Glutamatergic neuron (in vitro differentiated cells): ENCODE measurements at regions not wholly inside any gene's neighbourhood (a gene's known extent, or its start where the extent isn't known, plus 50 kb on each side); places are given as distances from the start of the nearest gene placed in this dataset.
"Not testable (repeated sequence)": the region's sequence is repeated elsewhere in the genome, so short reads cannot be mapped to it uniquely, and the experiment has no call there.

Experiments
- DNase-seq: peaks from one replicate; pipeline ENCODE4 v3.0.0; 2022
- H3K27ac Mint-ChIP-seq: one replicate; pipeline ENCODE4 v1.8.0; 2020; ENCODE audit warnings: mild to moderate bottlenecking, mixed read lengths, inconsistent platforms; ENCODE audit not compliant: unreplicated experiment
- H3K27me3 Mint-ChIP-seq: one replicate; pipeline ENCODE4 v1.8.0; 2020; ENCODE audit warnings: mild to moderate bottlenecking, moderate library complexity, mixed read lengths, inconsistent platforms; ENCODE audit not compliant: unreplicated experiment
- H3K36me3 Mint-ChIP-seq: one replicate; pipeline ENCODE4 v1.8.0; 2020; ENCODE audit warnings: mild to moderate bottlenecking, mixed read lengths, inconsistent platforms; ENCODE audit not compliant: unreplicated experiment
- H3K4me1 Mint-ChIP-seq: one replicate; pipeline ENCODE4 v1.8.0; 2020; ENCODE audit warnings: mild to moderate bottlenecking, low read depth, mixed read lengths, inconsistent platforms; ENCODE audit not compliant: unreplicated experiment
- H3K4me3 Mint-ChIP-seq: one replicate; pipeline ENCODE4 v1.8.0; 2020; ENCODE audit warnings: mild to moderate bottlenecking, mixed read lengths, inconsistent platforms; ENCODE audit not compliant: unreplicated experiment
- H3K9me3 Mint-ChIP-seq: one replicate; pipeline ENCODE4 v1.8.0; 2020; ENCODE audit warnings: mild to moderate bottlenecking, moderate library complexity, mixed read lengths, inconsistent platforms; ENCODE audit not compliant: unreplicated experiment
- TF ChIP-seq, protein P1 (sequence below): fragments of 200-600 bp; sonication (generic); IDR thresholded peaks from one replicate; pipeline ENCODE4 v1.5.0; 2021; ENCODE audit not compliant: partially characterized antibody, unreplicated experiment

DNA sequence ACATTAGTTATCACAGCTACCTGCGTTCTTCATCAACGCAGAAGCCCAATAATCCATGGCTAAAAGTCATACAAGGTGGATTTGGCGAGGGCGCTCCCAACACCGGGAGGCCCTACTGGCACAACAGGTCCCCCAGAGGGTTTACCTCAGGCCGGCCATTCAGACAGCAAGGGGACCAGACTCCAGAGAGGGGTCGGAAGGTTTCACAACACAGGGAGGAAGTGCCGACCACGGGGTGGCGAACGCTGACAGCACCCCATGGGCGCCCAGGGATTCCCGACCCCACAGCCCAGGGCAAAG, 1515.9 kb upstream of the DEFB115 start:
- H3K4me3 Mint-ChIP-seq, result no peak overlapping the region
- no peak for DNase-seq
- H3K36me3 Mint-ChIP-seq, result no peaks in the 10 kb centered on the region
- peaks cover 4% of the 10 kb centered on the region for H3K27me3 Mint-ChIP-seq
- TF ChIP-seq, protein P1, sequence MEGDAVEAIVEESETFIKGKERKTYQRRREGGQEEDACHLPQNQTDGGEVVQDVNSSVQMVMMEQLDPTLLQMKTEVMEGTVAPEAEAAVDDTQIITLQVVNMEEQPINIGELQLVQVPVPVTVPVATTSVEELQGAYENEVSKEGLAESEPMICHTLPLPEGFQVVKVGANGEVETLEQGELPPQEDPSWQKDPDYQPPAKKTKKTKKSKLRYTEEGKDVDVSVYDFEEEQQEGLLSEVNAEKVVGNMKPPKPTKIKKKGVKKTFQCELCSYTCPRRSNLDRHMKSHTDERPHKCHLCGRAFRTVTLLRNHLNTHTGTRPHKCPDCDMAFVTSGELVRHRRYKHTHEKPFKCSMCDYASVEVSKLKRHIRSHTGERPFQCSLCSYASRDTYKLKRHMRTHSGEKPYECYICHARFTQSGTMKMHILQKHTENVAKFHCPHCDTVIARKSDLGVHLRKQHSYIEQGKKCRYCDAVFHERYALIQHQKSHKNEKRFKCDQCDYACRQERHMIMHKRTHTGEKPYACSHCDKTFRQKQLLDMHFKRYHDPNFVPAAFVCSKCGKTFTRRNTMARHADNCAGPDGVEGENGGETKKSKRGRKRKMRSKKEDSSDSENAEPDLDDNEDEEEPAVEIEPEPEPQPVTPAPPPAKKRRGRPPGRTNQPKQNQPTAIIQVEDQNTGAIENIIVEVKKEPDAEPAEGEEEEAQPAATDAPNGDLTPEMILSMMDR, result no peak
- peaks cover 19% of the 10 kb centered on the region for H3K9me3 Mint-ChIP-seq
- no peaks in the 10 kb centered on the region for H3K4me1 Mint-ChIP-seq
- H3K27ac Mint-ChIP-seq, result no peak overlapping the region

DNA sequence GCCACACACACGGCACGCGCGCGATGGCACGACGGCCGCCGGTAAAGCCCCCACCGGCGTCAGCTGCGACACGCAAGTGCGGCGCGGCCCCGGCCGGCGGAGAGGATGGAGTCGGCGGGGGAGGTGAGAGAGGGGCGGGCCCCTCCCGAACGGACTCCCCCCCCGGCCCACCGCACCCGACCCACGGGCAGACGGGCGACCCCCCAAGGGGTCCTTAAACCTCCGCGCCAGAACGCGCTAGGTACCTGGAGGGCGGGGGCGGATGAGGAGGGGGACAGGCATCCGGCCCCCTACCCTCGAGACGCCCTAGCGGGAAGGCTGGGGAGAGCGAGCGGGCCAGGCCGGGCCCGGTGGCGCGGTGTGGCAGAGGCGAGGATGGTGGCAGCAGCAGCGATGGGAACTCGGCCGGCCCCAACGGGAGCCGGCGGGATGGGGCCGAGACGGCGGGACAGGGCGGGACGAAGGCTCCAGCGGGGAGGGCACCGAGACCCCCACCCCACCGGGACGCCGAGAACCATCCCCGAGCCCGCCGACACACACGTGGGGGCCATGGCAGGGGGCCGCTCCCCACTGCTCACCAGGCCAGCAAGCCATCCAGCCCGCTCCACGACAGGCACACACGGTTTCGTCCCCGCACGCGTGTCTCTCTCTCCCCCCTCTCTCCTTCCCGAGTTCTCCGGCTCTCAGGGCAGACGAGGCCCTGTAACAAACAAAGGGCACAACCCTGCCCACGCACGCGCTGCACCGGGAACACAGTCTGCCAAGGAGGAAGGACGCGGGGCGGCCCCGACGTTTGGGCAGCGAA, 1515.4 kb upstream of the DEFB115 start:
- H3K36me3 Mint-ChIP-seq, result no peaks in the 10 kb centered on the region
- TF ChIP-seq, protein P1, result no peak
- no peaks in the 10 kb centered on the region for H3K4me1 Mint-ChIP-seq
- peaks cover 4% of the 10 kb centered on the region for H3K27me3 Mint-ChIP-seq
- no peak for DNase-seq
- H3K4me3 Mint-ChIP-seq, result no peak overlapping the region
- peaks cover 19% of the 10 kb centered on the region for H3K9me3 Mint-ChIP-seq
- no peak overlapping the region for H3K27ac Mint-ChIP-seq

DNA sequence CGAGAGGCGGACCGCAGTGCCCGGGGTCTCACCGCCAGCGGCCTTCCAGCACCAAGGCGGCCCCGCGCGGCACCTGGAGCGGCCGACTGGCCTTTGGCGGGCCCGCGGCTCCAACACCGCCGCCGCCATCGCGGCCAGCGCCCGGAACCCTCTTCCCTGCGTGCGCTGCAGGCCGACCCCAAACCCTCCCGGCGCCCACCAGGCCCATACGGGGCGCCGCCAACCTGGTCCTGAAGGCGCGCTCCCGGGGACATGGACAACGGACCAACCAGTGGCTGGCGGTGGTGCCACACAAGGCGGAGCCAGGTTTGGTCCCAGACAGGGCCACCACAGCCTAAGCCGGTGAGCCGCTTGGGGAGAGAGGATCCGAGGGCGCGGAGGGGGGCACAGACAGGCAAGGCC, 1514.8 kb upstream of the DEFB115 start:
- DNase-seq, result no peak
- H3K9me3 Mint-ChIP-seq, result peaks cover 20% of the 10 kb centered on the region

DNA sequence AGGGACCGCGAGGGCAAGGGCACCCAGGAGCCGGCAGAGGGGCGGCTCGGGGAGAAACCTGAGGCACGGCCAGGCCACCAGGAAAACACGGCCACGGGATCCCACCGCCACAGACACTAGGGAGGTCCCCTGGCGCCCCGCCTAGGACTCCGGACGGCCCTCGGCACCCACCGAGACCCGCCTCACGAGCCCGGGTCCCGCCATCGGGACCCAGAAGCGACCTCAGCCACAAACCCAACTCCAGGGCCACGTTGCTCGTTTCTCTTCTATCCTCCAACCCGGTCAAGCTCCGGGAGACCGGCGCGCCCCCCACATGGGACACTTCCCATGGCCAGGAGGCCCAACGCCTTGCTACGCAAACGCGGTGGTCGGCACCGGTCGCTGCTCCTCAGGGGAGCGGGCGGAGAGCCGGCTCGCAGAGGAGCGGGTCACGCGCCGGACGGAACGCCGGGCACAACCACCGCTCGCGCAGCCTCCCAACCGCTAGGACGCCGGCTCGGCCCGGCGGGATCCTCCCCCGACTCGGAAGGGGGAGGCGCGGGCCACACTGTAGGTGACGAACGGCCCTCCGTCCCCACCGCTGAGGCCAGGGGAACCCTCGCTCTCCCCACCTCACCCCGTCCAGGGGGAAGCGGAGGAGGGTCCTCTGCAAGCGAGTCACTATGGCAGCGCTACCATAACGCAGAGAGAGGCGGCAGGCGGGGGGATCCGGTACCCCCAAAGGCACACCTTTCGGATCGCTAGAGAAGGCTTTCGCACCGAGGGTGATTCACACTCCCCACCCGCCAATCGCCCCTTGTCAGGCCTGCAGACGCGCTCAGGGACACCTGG, 1514.1 kb upstream of the DEFB115 start:
- TF ChIP-seq, protein P1, result no peak
- Mint-ChIP-seq H3K4me3 (no peak overlapping the region), H3K27me3 (peaks cover 4% of the 10 kb centered on the region), H3K36me3 (no peaks in the 10 kb centered on the region), H3K4me1 (no peaks in the 10 kb centered on the region), H3K9me3 (peaks cover 17% of the 10 kb centered on the region), H3K27ac (no peak overlapping the region)
- DNase-seq, result no peak

More for the DNA sequence above, 1514.8 kb upstream of the DEFB115 start:
- no peak overlapping the region for H3K27ac Mint-ChIP-seq
- TF ChIP-seq, protein P1, result no peak
- no peaks in the 10 kb centered on the region for H3K4me1 Mint-ChIP-seq
- H3K27me3 Mint-ChIP-seq, result peaks cover 4% of the 10 kb centered on the region
- no peak overlapping the region for H3K4me3 Mint-ChIP-seq
- no peaks in the 10 kb centered on the region for H3K36me3 Mint-ChIP-seq

DNA sequence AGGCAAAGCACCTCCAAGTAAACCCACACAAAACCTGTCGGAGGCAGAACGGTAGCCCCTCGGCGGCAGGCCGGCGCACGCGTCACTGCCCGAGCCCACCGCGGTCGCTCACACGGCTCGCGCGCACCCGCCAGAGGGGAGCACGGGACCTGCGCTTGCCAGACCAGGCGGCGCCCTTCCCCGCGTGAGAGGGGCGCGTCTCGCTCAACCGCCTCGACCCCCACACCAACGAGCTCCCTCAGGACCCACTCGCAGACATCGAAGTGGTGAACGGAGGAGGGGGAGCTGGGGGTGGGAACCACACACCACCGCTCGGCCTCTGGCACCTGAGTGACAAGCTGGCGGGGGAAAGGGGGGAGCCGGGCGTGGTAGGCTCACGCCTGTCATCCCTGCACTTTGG, 1513.4 kb upstream of the DEFB115 start:
- TF ChIP-seq, protein P1, result no peak
- Mint-ChIP-seq H3K36me3 (no peaks in the 10 kb centered on the region), H3K27me3 (peaks cover 4% of the 10 kb centered on the region), H3K27ac (no peak overlapping the region), H3K4me3 (no peak overlapping the region), H3K9me3 (peaks cover 17% of the 10 kb centered on the region), H3K4me1 (no peaks in the 10 kb centered on the region)
- no peak for DNase-seq

DNA sequence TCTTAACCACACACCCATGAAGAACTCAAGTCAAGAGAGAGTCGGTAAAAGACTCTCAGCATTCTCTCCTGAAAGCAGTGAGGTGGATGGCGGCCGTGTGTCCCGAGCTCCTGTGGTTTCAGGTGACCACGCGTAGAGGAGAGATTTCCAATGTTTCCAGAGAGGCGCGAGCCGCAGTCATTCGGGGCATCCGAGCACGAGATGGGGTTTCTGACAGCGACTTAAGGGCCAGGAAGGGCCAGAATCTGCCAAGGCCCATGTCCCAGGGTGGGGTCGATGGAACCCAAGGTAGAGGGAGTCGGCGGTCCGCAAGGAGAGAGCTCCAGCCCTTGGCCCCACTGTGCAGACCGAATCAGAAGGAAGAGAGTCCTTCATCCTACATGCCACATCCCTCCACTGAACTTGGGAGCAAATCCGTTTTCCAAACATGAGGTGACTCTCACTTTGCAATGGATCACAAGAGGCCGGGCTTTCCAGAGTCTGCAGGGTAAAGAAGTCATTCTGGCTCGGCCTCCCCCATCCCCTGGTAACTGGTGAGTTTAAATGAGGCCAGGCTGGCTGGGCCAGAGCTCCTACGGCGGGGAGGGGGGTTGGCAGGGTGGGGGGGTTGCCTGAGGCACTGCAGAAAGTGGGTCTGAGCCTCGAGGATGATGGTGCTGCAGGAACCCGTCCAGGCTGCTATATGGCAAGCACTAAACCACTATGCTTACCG, 1511.8 kb upstream of the DEFB115 start:
- not testable (repeated sequence) for H3K4me3 Mint-ChIP-seq, H3K27me3 Mint-ChIP-seq, H3K27ac Mint-ChIP-seq, H3K4me1 Mint-ChIP-seq, H3K36me3 Mint-ChIP-seq, DNase-seq
- peaks cover 16% of the 10 kb centered on the region for H3K9me3 Mint-ChIP-seq
